ENCODE measurements at regions not wholly inside any gene's neighbourhood (a gene's known extent, or its start where the extent isn't known, plus 50 kb on each side); places are given as distances from the start of the nearest gene placed in this dataset.

GRCh38 chr12:14214495-14214894, 151.0 kb upstream of the ATF7IP start:
- TF ChIP-seq GATA2 (IDR thresholded peaks at IDR 0.05; ENCODE audit: low read depth, low read length) (no peak), GATA3 (IDR thresholded peaks at IDR 0.05; ENCODE audit: low read depth, low read length) (no peak)
